H1 (cell line): ENCODE measurements at regions not wholly inside any gene's neighbourhood (a gene's known extent, or its start where the extent isn't known, plus 50 kb on each side); places are given as distances from the start of the nearest gene placed in this dataset.

Experiments
- CTCF ChIA-PET: fragments of 300-600 bp; sonication (Branson Sonifier 250); formaldehyde crosslinking; loops from one replicate; lab custom pipeline; 2021; ENCODE audit not compliant: partially characterized antibody; lab: Charles Lee
- POLR2A ChIA-PET: fragments of 300-600 bp; sonication (Branson Sonifier 250); formaldehyde crosslinking; loops from one replicate; lab custom pipeline; 2021; ENCODE audit warnings: inconsistent platforms; ENCODE audit not compliant: partially characterized antibody; lab: Charles Lee
- DNase-seq, 2 experiments: peaks; one replicate each; pipeline versions ENCODE4 v3.0.0 to v3.0.0-alpha.2; 2010 to 2022; ENCODE audit warnings: low spot score in 2 of 2, low read depth in 1 of 2, mixed read lengths in 1 of 2
- FAIRE-seq: peaks from 2 replicates; lab custom pipeline; 2011; peaks lifted over from hg19 to GRCh38; lab: Jason Lieb, UNC
- H2AFZ ChIP-seq: 2 replicates; pipeline ENCODE4 v1.8.1; 2012; ENCODE audit warnings: low read length, inconsistent platforms
- H2AK5ac ChIP-seq: 2 replicates; pipeline ENCODE4 v1.6.1; 2013; ENCODE audit warnings: low read depth, low read length
- H2BK120ac ChIP-seq: replicated peaks from 2 replicates; pipeline ENCODE3; 2013; ENCODE audit warnings: low read depth, low read length, inconsistent platforms
- H2BK12ac ChIP-seq: 2 replicates; pipeline ENCODE4 v1.6.1; 2013; ENCODE audit warnings: low read depth, low read length
- H2BK15ac ChIP-seq: 2 replicates; pipeline ENCODE4 v1.6.1; 2013; ENCODE audit warnings: low read length
- H2BK20ac ChIP-seq: 2 replicates; pipeline ENCODE4 v1.6.1; 2013; ENCODE audit warnings: low read length
- H2BK5ac ChIP-seq: 2 replicates; pipeline ENCODE4 v1.6.1; 2013; ENCODE audit warnings: low read depth, low read length
- H3K14ac ChIP-seq: 2 replicates; pipeline ENCODE4 v1.6.1; 2013; ENCODE audit warnings: inconsistent platforms; ENCODE audit not compliant: insufficient read length
- H3K18ac ChIP-seq: 2 replicates; pipeline ENCODE4 v1.6.1; 2013; ENCODE audit warnings: low read length; ENCODE audit errors: extremely low read depth
- H3K23ac ChIP-seq: 2 replicates; pipeline ENCODE4 v1.6.1; 2013; ENCODE audit warnings: inconsistent platforms; ENCODE audit not compliant: insufficient read length
- H3K23me2 ChIP-seq: 2 replicates; pipeline ENCODE4 v1.6.1; 2013; ENCODE audit warnings: low read depth, low read length
- H3K27ac ChIP-seq: 2 replicates; pipeline ENCODE4 v1.6.1; 2011; ENCODE audit warnings: low read depth, low read length, inconsistent platforms
- H3K27me3 ChIP-seq, 4 experiments: replicated peaks in 1 of 4; 1 replicate in 1 of 4; 2 replicates in 3 of 4; pipeline versions ENCODE4 v1.6.1 to v1.8.1; 2011 to 2013; ENCODE audit warnings: low read length in 3 of 4, mild to moderate bottlenecking in 3 of 4, inconsistent platforms in 2 of 4, mixed read lengths in 2 of 4, moderate library complexity in 1 of 4; ENCODE audit not compliant: control insufficient read depth in 3 of 4, insufficient read depth in 3 of 4; ENCODE audit errors: extremely low read depth in 1 of 4
- H3K36me3 ChIP-seq, 4 experiments: 2 replicates each; pipeline versions ENCODE4 v1.6.1 to v1.8.1; 2011 to 2013; ENCODE audit warnings: mild to moderate bottlenecking in 4 of 4, low read length in 3 of 4, moderate library complexity in 2 of 4, control low read depth in 1 of 4, inconsistent platforms in 1 of 4; ENCODE audit not compliant: insufficient read depth in 4 of 4, control insufficient read depth in 2 of 4
- H3K4ac ChIP-seq: replicated peaks from 2 replicates; pipeline ENCODE3; 2013; ENCODE audit warnings: low read length, low read depth, mixed read lengths, inconsistent platforms; ENCODE audit not compliant: insufficient read length
- H3K4me1 ChIP-seq, 4 experiments: replicated peaks in 1 of 4; 1 replicate in 1 of 4; 2 replicates in 3 of 4; pipeline versions ENCODE4 v1.6.1 to v1.8.1; 2011 to 2013; ENCODE audit warnings: low read length in 3 of 4, inconsistent platforms in 2 of 4, mixed read lengths in 1 of 4; ENCODE audit not compliant: insufficient read depth in 4 of 4, control insufficient read depth in 3 of 4
- H3K4me2 ChIP-seq, 2 experiments: 2 replicates each; pipeline versions ENCODE4 v1.6.1 to v1.8.1; 2011 to 2013; ENCODE audit warnings: low read depth in 2 of 2, low read length in 2 of 2, control low read depth in 1 of 2, inconsistent platforms in 1 of 2, mild to moderate bottlenecking in 1 of 2; ENCODE audit not compliant: insufficient read depth in 1 of 2
- H3K4me3 ChIP-seq, 4 experiments: fragments of 200-600, 300-600 bp in 1 of 4; sonication (generic), shearing (Covaris generic), sonication (Bioruptor Twin) in 1 of 4; 2 replicates each; pipeline versions ENCODE4 v1.5.1 to v1.8.1; 2011 to 2016; ENCODE audit warnings: low read length in 4 of 4, low read depth in 3 of 4, control low read depth in 2 of 4, inconsistent platforms in 2 of 4, mild to moderate bottlenecking in 2 of 4, mixed read lengths in 1 of 4, moderate library complexity in 1 of 4; ENCODE audit not compliant: insufficient read depth in 2 of 4; ENCODE audit errors: extremely low read depth in 1 of 4
- H3K56ac ChIP-seq: replicated peaks from 2 replicates; pipeline ENCODE3; 2013; ENCODE audit warnings: low read depth, mild to moderate bottlenecking, mixed read lengths, low read length, inconsistent platforms; ENCODE audit not compliant: insufficient read length
- H3K79me1 ChIP-seq: 2 replicates; pipeline ENCODE4 v1.6.1; 2013; ENCODE audit warnings: low read depth, low read length, control low read depth
- H3K79me2 ChIP-seq, 2 experiments: 2 replicates each; pipeline versions ENCODE4 v1.6.1 to v1.8.1; 2012 to 2013; ENCODE audit warnings: low read length in 2 of 2, mild to moderate bottlenecking in 2 of 2, inconsistent platforms in 1 of 2; ENCODE audit not compliant: insufficient read depth in 2 of 2, control insufficient read depth in 1 of 2
- H3K9ac ChIP-seq, 4 experiments: replicated peaks in 1 of 4; 1 replicate in 1 of 4; 2 replicates in 3 of 4; pipeline versions ENCODE4 v1.6.1 to v1.8.1; 2011 to 2013; ENCODE audit warnings: low read depth in 3 of 4, low read length in 3 of 4, control low read depth in 2 of 4, mild to moderate bottlenecking in 2 of 4, moderate library complexity in 2 of 4, inconsistent platforms in 1 of 4; ENCODE audit errors: extremely low read depth in 1 of 4
- H3K9me3 ChIP-seq, 2 experiments: 2 replicates each; pipeline versions ENCODE4 v1.6.1 to v1.8.1; 2012 to 2013; ENCODE audit warnings: mild to moderate bottlenecking in 2 of 2, moderate library complexity in 2 of 2, control low read depth in 1 of 2, inconsistent platforms in 1 of 2, low read depth in 1 of 2, low read length in 1 of 2, mixed read lengths in 1 of 2; ENCODE audit not compliant: insufficient read depth in 2 of 2
- H4K20me1 ChIP-seq, 2 experiments: replicated peaks in 1 of 2; 2 replicates each; pipeline versions ENCODE3 to v1.8.1; 2011 to 2013; ENCODE audit warnings: inconsistent platforms in 2 of 2, low read length in 2 of 2, mild to moderate bottlenecking in 1 of 2; ENCODE audit not compliant: insufficient read depth in 2 of 2, control insufficient read depth in 1 of 2
- H4K5ac ChIP-seq: 2 replicates; pipeline ENCODE4 v1.6.1; 2013; ENCODE audit warnings: low read length, low read depth, mixed read lengths, inconsistent platforms; ENCODE audit not compliant: insufficient read length
- H4K8ac ChIP-seq: 2 replicates; pipeline ENCODE4 v1.8.0; 2013; ENCODE audit warnings: mild to moderate bottlenecking, moderate library complexity, low read length, inconsistent platforms; ENCODE audit not compliant: insufficient read depth; ENCODE audit errors: extremely low read depth
- H4K91ac ChIP-seq: replicated peaks from 2 replicates; pipeline ENCODE3; 2013; ENCODE audit warnings: low read length, mixed read lengths, inconsistent platforms; ENCODE audit not compliant: insufficient read length
- BRCA1 ChIP-seq: IDR thresholded peaks from 2 replicates; pipeline ENCODE4 v1.6.1; 2012; ENCODE audit warnings: low read depth, low read length, improper control_type of control experiment
- CHD1 ChIP-seq: IDR thresholded peaks from 2 replicates; pipeline ENCODE4 v1.6.1; 2012; ENCODE audit warnings: low read depth, low read length, improper control_type of control experiment
- EGR1 ChIP-seq: IDR thresholded peaks from 2 replicates; pipeline ENCODE4 v1.6.1; 2011; ENCODE audit warnings: low read depth, low read length, borderline replicate concordance
- GABPA ChIP-seq: IDR thresholded peaks from 2 replicates; pipeline ENCODE4 v1.6.1; 2011; ENCODE audit warnings: mild to moderate bottlenecking, low read length, moderate library complexity, borderline replicate concordance; ENCODE audit not compliant: insufficient read depth
- GTF2F1 ChIP-seq: IDR thresholded peaks from 2 replicates; pipeline ENCODE4 v1.6.1; 2012; ENCODE audit warnings: low read depth, low read length, improper control_type of control experiment, borderline replicate concordance
- KDM4A ChIP-seq: IDR thresholded peaks from one replicate; pipeline ENCODE4 v1.7.1; 2012; ENCODE audit warnings: low read depth, mild to moderate bottlenecking, moderate library complexity, low read length, inconsistent platforms; ENCODE audit not compliant: severe bottlenecking
- KDM5A ChIP-seq: fragments of 200-600 bp; IDR thresholded peaks from 2 replicates; pipeline ENCODE4 v1.7.1; 2012; ENCODE audit warnings: mild to moderate bottlenecking, low read length, inconsistent platforms, mixed read lengths
- NANOG ChIP-seq: IDR thresholded peaks from 2 replicates; pipeline ENCODE4 v1.6.1; 2011; ENCODE audit warnings: low read length, low read depth, mild to moderate bottlenecking, inconsistent platforms; ENCODE audit not compliant: insufficient read depth, poor library complexity, severe bottlenecking
- NRF1 ChIP-seq: IDR thresholded peaks from 2 replicates; pipeline ENCODE4 v1.6.1; 2011; ENCODE audit warnings: mild to moderate bottlenecking, low read depth, low read length, improper control_type of control experiment
- POLR2AphosphoS5 ChIP-seq: IDR thresholded peaks from 2 replicates; pipeline ENCODE4 v1.6.1; 2011; ENCODE audit warnings: low read depth, low read length
- RXRA ChIP-seq: IDR thresholded peaks from 2 replicates; pipeline ENCODE4 v1.6.1; 2011; ENCODE audit warnings: low read depth, mild to moderate bottlenecking, low read length, moderate library complexity; ENCODE audit not compliant: insufficient read depth
- SIX5 ChIP-seq: IDR thresholded peaks from 2 replicates; pipeline ENCODE4 v1.6.1; 2011; ENCODE audit warnings: mild to moderate bottlenecking, low read depth, low read length
- SP1 ChIP-seq: IDR thresholded peaks from 2 replicates; pipeline ENCODE4 v1.6.1; 2011; ENCODE audit warnings: low read depth, low read length
- SP4 ChIP-seq: IDR thresholded peaks from 2 replicates; pipeline ENCODE4 v1.6.1; 2012; ENCODE audit warnings: low read length, inconsistent platforms
- TAF7 ChIP-seq: optimal IDR thresholded peaks from 2 replicates; pipeline ENCODE3; 2011; ENCODE audit warnings: low read depth, mild to moderate bottlenecking, inconsistent platforms, low read length, moderate library complexity, borderline replicate concordance
- TCF12 ChIP-seq: IDR thresholded peaks from 2 replicates; pipeline ENCODE4 v1.6.1; 2011; ENCODE audit warnings: low read depth, mild to moderate bottlenecking, low read length
- TEAD4 ChIP-seq: IDR thresholded peaks from 2 replicates; pipeline ENCODE4 v1.6.1; 2012; ENCODE audit warnings: low read depth, low read length, inconsistent platforms, mixed read lengths
- WGBS, 2 experiments: shearing (Covaris generic) in 1 of 2; methylation state at CpG; one replicate each; pipeline versions ENCODE4 v1.1.6 to v1.1.7; 2013 to 2015; ENCODE audit warnings: low lambda C conversion rate in 2 of 2, mixed read lengths in 2 of 2, inconsistent platforms in 1 of 2, low coverage in 1 of 2, missing lambda C conversion rate in 1 of 2; ENCODE audit not compliant: insufficient replicate concordance in 2 of 2, insufficient coverage in 1 of 2, insufficient read length in 1 of 2; ENCODE audit errors: extremely low coverage in 1 of 2, missing lambda C conversion rate in 1 of 2; 5-methylcytosine and 5-hydroxymethylcytosine counted together

DNA sequence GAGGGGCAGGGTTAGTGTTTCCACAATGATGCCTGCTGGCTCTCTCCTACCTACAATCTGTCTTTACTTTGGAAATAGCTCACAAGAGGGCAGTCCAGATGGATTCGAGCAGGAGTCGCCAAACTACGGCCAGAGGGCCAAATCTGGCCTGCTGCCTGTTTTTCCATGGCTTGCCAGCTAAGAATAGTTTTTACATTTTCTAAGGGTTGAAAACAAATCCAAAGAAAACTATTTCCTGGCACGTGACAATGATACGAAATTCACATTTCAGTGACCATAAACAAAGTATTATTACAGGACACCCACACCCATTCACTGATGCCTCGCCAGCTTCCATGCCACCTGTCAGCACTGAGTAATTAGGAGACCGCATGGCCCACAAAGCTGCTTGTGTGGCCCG lies 162.9 kb upstream of the WWC1 start:
- Histone ChIP-seq H2BK20ac (no peak overlapping the region), H2AK5ac (no peak overlapping the region), H2BK15ac (no peak overlapping the region), H3K79me2 (no peaks in the 10 kb centered on the region), H4K20me1 (no peaks in the 10 kb centered on the region), H3K4me3 (no peak overlapping the region), H2BK120ac (no peak overlapping the region), H3K9ac (no peak overlapping the region), H4K5ac (no peak overlapping the region), H2AFZ (no peak overlapping the region), H2BK12ac (no peak overlapping the region), H3K27ac (no peak overlapping the region), H3K18ac (no peak overlapping the region), H4K91ac (no peak overlapping the region), H3K4me2 (no peak overlapping the region), H3K79me1 (no peaks in the 10 kb centered on the region), H3K14ac (no peak overlapping the region), H3K4ac (no peak overlapping the region), H4K8ac (no peak overlapping the region), H3K4me1 (peaks cover 0 to 6% (median 2%) of the 10 kb centered on the region in 4 experiments; a peak in 1 of 7 replicates), H3K36me3 (no peaks in the 10 kb centered on the region), H3K9me3 (no peaks in the 10 kb centered on the region), H3K27me3 (no peaks in the 10 kb centered on the region), H2BK5ac (no peak overlapping the region), H3K23me2 (no peaks in the 10 kb centered on the region), H3K23ac (no peak overlapping the region), H3K56ac (no peak overlapping the region)
- no peak for DNase-seq
- 93% methylated on average over 8 of the region's 8 CpGs; no CpG with 5 or more reads in 1 of the 2 experiments for whole genome bisulfite sequencing, 2 experiments
- FAIRE-seq: no peak
- ChIA-PET CTCF (interaction anchor here (0.9 to 2.3 kb wide), 8 partner anchors 10 to 359 kb away, joined by 3 to 13 read pairs (median 4); no protein-coding TSS in a partner anchor), POLR2A (no interaction called here)
- TF ChIP-seq TEAD4 (no peak), TAF7 (no peak), BRCA1 (no peak), GABPA (no peak), KDM4A (no peak), GTF2F1 (no peak), CHD1 (no peak), RXRA (no peak), SP1 (no peak), TCF12 (no peak), SP4 (no peak), KDM5A (no peak), NANOG (no peak), SIX5 (no peak), POLR2AphosphoS5 (no peak), EGR1 (no peak), NRF1 (no peak)
